GM21717 (cell line): ENCODE measurements at regions not wholly inside any gene's neighbourhood (a gene's known extent, or its start where the extent isn't known, plus 50 kb on each side); places are given as distances from the start of the nearest gene placed in this dataset.

Experiments
- ATAC-seq: cut with Tn5 transposase; IDR thresholded peaks from one replicate; pipeline ENCODE4 v1.9.1; 2021; ENCODE audit warnings: mild to moderate bottlenecking, moderate library complexity; ENCODE audit not compliant: unreplicated experiment

DNA sequence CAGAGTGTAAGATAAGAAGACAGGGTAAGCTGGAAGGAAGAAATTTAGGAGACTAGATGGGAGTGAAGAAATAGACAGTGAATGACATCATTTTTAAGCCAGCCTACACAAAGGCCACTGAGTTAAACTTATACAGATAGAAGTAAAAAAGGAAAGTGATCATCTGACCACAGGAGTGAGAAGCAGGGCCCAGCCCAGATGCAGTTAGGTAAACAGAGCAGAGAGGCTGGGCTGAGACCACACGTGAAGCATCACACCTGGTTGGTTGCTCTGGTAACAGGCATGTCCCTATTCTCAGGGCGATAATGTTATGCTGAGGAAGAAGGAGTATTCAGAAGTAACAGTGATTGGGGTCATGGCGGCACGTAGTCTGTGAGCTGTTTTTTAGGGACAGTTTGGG, 1079.4 kb downstream of the AACS start:
- no peak for ATAC-seq

DNA sequence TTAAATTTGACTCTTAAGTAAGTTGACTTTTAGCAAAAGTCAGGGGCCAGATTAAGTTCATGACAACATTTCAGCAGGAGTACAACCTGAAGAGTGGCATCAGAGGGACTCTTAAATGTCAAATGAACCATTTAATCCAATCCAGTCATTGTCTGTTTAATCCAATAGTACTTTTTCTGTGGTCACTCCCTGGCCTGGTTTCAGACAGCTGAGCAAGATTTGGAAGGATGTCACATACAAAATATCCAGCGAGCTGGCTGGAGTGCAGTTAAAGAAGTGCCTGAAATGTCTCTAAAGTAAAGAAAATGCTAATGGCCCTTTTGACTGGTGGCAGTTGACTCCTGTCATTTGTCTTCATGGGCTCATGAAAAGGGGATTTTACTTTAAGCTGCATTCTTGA, 1082.1 kb downstream of the AACS start:
- no peak for ATAC-seq

DNA sequence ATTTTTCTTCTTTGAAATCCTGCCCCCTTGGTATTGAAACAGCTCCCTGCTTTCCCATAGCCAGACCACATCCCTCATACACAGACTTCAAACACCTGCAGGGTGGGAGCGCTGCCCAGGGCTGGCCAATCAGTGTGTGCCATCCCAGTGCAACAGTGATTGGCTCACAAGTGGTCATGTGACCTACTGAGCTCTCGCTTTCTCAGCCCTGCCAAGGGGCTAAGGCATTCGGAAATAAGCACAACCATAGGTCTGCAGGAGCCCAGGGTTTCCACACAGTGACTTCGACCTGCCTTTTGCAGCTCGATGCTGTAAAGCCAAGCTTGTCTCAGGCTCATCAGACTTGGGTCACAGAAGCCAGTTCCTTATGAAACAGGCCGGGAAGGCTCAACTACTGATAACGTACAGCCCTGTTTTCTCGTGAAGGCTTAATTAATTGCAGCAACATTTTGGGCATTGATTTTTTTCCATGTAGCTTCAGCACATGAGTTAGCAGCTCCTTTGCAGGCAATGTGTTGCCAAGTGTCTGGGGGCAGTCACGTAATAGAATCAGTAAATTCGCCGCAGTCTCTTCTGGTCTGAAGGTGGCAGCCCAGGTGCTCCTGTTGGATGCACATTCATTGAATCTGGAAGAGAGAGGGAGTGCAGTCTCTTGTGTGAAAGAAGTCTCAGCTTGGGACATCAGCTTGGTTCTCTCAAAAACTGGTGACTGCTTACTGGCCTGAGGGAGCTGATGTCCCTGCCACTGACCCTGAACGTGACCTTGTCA, 1091.8 kb downstream of the AACS start:
- no peak for ATAC-seq

DNA sequence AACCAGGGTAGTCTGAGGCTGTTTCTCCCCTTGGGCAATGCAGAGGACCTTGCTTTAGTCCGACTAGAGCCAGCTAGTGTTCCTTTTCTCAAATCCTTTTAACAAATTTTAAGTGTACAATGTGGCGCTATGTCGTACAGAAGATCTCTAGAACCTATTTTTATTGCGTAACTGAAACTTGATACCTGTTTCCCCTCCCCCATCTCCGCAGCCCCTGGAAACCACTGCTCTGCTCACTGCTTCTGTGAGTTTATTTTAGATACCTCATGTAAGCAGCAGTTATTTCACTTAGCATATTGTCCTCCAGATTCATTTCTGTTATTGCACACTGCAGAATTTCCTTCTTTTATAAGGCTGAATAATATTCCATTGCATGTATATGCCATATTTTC, 1092.3 kb downstream of the AACS start:
- ATAC-seq: no peak

GRCh38 chr12:126159139-126159538, 1093.9 kb downstream of the AACS start:
- no peak for ATAC-seq

DNA sequence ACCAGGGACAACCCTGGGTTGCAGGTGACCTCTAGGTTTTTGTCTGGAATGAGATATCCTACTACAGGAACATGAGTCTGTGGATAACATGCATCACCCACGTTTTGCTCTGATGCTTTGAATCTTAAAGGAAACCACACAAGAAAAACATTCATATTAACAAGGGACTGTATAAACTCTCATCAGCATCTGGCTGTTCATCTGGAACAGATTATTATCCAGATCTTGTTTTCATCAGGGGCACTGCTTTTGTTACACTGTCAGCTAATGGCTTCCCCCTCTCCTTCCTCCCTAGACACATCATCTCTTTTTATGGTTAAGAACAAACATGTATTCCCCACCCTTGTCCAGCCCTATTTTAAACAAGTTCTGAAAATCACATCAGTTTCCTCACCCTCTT, 1095.7 kb downstream of the AACS start:
- no peak for ATAC-seq

DNA sequence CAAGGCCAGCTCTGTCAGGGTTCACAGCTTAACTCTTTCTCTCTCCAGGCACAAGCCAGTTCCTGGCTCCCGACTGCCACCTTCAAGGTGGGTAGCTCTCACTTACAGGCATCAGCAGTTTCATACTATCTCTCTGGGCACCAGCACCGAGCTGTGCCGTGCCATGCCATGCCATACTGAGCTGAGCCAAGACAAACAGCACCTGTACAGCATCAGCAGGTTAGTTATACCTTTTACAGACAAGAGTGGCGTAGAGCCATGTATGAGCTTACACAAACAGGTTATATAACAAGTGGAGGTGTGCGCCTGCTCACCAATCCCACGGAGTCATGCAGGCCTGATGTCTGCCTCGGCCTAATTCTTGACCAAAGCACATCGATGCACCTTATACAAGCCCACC, 1098.7 kb downstream of the AACS start:
- ATAC-seq: no peak

- no peak for ATAC-seq
Observed at GRCh38 chr12:126171937-126172559, 1106.8 kb downstream of the AACS start.

- no peak for ATAC-seq
Observed at GRCh38 chr12:126182619-126183236, 1117.5 kb downstream of the AACS start.

GRCh38 chr12:126185025-126185424, 1119.8 kb downstream of the AACS start:
- no peak for ATAC-seq

GRCh38 chr12:126189856-126190255, 1124.6 kb downstream of the AACS start:
- ATAC-seq: no peak

- no peak for ATAC-seq
Observed at GRCh38 chr12:126191031-126191891, 1126.0 kb downstream of the AACS start.

- no peak for ATAC-seq
Observed at GRCh38 chr12:126191949-126192348, 1126.7 kb downstream of the AACS start.

DNA sequence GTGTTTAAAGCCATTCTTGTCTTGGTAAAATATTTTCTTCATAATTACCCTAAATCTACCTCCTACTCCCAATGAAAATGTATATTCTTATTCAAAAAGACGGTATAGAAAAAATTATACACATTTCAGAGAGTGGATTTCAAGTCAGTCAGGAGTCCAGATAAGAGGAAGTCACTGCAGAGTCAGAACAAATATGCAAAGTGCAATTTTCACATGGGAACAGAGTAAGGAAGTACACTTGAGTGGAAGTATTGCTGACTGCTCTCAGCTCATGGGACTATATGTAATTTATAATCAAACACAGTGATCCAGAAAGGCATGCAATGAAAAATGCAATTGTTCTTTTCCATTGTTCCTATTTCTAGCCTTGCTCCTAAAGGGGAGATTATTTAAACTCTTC, 1128.0 kb downstream of the AACS start:
- no peak for ATAC-seq

DNA sequence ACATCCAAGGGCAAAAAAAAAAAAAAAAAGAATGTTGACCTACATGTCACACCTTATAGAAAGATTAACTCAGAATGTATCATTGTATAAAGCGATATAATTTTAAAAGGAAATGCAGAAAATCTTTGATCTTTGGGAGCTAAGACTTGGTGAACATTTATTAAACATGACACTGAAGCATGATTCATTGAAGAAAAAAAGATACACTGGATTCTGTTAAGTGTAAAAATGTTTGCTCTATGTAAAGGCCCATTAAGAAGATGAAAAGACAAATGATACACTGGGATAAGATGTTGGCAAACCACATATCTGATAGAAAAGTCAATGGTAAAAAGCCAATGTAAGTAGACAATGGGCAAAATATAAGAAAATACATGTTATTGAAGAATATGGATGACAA, 1131.0 kb downstream of the AACS start:
- no peak for ATAC-seq

DNA sequence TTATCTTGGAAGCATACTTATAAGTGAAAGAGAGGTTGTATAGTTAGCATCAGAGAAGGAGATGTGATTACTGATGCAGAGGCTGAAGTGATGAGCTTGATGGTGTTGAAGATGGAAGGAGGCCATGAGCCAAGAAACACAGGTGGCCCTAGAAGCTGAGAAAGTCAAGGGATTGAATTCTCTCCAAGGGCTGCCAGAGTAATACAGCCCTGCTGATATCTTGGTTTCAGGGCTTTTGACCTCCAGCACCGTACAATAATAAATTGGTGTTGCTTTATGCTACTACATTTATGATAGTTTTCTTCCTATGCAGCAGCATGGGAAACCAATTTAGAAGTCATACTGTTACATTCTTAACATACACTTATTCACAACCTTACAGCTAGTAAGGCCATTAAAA, 1133.3 kb downstream of the AACS start:
- ATAC-seq: no peak

DNA sequence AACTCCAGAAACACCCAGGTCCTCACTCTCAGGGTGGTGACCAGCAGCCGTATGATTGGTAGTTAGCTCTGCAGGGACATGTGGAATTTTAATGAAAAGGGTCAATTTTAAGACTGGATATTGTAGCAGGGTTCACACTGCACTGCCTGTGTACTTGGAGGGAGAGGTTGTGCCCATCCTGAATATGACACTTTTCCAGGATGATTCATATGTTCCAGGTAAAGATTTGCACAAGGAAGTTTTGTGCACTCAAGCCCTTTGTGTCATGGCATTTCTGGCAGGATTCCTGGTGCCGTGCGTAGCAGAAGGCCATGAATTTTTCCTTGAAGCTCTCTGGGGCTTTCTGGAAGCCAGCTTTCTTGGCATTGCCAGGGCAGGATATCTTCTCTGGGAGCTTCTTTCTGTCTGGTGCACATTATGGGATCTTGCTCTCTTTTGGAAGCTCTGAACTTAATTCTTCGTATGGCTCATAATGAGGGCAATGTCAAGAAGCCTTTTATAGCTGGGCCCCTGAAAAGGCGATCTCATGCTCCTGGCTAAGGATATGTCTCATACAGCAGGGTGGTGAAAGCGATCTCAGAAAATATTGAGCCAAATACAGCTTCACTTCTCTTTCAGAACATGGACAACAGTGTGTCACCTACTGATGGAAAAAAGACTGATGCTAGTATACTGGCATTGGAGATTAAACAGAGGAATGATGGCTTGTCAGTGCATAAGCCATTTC, 1133.9 kb downstream of the AACS start:
- no peak for ATAC-seq

- no peak for ATAC-seq
Observed at GRCh38 chr12:126201981-126202537, 1136.8 kb downstream of the AACS start.

- ATAC-seq: no peak
Observed at GRCh38 chr12:126204326-126204725, 1139.1 kb downstream of the AACS start.

DNA sequence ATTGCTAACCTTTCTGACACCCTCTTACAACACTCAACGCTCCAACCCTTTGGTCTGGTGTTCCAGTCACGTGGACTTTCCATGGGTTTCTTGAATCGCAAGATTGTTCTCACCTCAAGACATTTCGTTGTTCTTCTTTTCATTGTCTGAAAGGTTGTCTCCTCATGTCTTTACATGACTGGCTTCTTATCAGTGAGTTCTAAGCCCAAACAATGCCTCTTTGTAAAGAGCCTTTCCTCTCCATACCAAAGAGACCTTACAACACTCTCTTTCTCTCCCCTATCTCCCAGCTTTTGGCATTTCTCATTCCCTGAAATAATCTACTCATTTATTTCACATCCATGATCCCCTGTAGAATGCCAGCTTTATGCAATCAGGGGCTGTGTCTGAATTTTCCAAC, 1144.8 kb downstream of the AACS start:
- ATAC-seq: no peak
